Thoracic aorta (tissue), 2 donors: ENCODE measurements at regions not wholly inside any gene's neighbourhood (a gene's known extent, or its start where the extent isn't known, plus 50 kb on each side); places are given as distances from the start of the nearest gene placed in this dataset.

ENCODE experiments used
- ATAC-seq: fragments of 150-250 bp; one replicate; pipeline ENCODE4 v1.8.0; 2017; ENCODE audit warnings: low read depth; ENCODE audit not compliant: insufficient number of reproducible peaks, low FRiP score
- DNase-seq: peaks from one replicate; pipeline ENCODE4 v3.0.0-alpha.2; 2020; ENCODE audit warnings: low spot score
- H3K27ac ChIP-seq, 2 donors: fragments of 200-600 bp; sonication (generic); 1 replicate in 1 of 2; 2 replicates in 1 of 2; pipeline ENCODE4 v1.5.1; 2016; ENCODE audit warnings: mild to moderate bottlenecking in 2 of 2, moderate library complexity in 2 of 2
- H3K27me3 ChIP-seq: fragments of 200-600 bp; sonication (generic); replicated peaks from 2 replicates; pipeline ENCODE4 v1.6.0; 2016; ENCODE audit warnings: mild to moderate bottlenecking; ENCODE audit not compliant: insufficient read depth
- H3K36me3 ChIP-seq: fragments of 200-600 bp; sonication (generic); one replicate; pipeline ENCODE4 v1.5.1; 2016
- H3K4me1 ChIP-seq, 2 donors: fragments of 200-600 bp; sonication (generic); 1 replicate in 1 of 2; 2 replicates in 1 of 2; pipeline versions ENCODE4 v1.5.1 to v1.6.0; 2016; ENCODE audit warnings: low read depth in 2 of 2, mild to moderate bottlenecking in 1 of 2; ENCODE audit not compliant: control insufficient read depth in 1 of 2
- H3K4me3 ChIP-seq: fragments of 200-600 bp; sonication (generic); 2 replicates; pipeline ENCODE4 v1.5.1; 2016; ENCODE audit warnings: mild to moderate bottlenecking
- H3K9me3 ChIP-seq: fragments of 200-600 bp; sonication (generic); 2 replicates; pipeline ENCODE4 v1.5.1; 2016
- TF ChIP-seq, protein P1 (sequence below): fragments of 200-600 bp; sonication (generic); IDR thresholded peaks from one replicate; pipeline ENCODE4 v1.5.1; 2019; ENCODE audit warnings: antibody characterized with exemption

DNA sequence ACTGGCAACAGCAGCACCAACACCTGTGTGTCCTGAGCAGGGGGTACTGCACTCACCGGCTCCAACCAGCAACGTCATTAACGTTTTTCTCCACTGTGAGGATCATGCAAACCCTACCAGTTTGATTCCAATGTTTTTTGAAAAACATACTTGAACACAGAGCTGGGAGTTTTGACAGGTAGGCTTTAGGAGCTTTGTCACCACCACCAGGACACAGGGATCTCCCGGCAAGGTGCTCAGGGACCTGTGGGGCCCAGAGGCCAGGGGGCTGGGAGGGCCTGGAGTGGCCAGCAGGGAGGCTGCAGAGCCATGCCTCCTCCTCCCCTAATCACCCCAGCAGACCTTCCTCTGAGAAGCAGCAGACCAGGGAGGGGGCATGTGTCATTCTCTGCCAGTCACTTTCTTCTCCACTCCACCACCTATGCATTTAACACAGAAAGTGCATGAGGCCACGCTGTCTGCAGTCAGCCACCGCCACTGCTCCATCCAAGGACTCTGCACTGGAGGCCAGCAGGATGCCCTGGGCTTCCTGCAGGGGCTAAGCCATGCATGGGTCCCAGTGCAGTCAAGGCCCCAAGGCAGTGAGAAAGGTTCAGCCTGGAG, 768.2 kb downstream of the KCNJ18 start:
- no peak overlapping the region for H3K27ac ChIP-seq
- H3K27me3 ChIP-seq = no peaks in the 10 kb centered on the region
- no peak for DNase-seq
- H3K9me3 ChIP-seq = no peaks in the 10 kb centered on the region
- no peaks in the 10 kb centered on the region for H3K36me3 ChIP-seq
- no peak for ATAC-seq
- TF ChIP-seq, protein P1, sequence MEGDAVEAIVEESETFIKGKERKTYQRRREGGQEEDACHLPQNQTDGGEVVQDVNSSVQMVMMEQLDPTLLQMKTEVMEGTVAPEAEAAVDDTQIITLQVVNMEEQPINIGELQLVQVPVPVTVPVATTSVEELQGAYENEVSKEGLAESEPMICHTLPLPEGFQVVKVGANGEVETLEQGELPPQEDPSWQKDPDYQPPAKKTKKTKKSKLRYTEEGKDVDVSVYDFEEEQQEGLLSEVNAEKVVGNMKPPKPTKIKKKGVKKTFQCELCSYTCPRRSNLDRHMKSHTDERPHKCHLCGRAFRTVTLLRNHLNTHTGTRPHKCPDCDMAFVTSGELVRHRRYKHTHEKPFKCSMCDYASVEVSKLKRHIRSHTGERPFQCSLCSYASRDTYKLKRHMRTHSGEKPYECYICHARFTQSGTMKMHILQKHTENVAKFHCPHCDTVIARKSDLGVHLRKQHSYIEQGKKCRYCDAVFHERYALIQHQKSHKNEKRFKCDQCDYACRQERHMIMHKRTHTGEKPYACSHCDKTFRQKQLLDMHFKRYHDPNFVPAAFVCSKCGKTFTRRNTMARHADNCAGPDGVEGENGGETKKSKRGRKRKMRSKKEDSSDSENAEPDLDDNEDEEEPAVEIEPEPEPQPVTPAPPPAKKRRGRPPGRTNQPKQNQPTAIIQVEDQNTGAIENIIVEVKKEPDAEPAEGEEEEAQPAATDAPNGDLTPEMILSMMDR = no peak
- no peak overlapping the region for H3K4me3 ChIP-seq
- no peaks in the 10 kb centered on the region for H3K4me1 ChIP-seq

DNA sequence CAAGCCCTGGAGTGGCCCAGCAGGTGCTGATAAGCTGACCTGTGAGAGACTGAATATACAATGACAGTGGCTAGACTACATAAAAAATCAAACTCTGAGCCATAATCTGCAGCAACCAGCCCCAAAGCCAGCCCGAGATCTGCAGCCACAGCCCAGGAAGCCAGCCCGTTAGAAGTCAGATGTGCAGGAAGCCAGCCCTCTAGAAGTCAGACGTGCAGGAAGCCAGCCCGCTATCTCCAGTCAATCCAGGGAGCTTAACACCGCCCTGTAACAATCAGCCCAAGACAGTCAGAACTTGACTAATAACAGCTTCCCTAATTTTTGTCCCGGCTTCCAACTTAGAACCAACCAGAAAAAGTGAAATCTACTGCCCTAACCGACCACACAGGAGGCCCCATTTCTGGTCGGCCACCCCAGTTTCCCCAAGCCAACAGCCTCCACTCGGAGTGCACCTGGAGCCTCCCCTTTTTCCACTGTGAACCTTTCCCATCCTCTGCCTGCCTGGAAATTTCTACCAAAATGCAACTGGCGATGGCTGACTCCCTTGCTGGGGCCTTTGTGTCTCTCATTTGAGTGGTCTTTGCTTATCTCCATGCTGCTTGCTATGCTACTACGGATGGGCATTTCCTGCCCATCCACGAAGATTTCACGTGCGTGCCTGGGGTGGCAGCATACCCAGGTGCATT, 769.3 kb downstream of the KCNJ18 start:
- Histone ChIP-seq H3K36me3 (no peaks in the 10 kb centered on the region), H3K9me3 (no peaks in the 10 kb centered on the region), H3K27me3 (no peaks in the 10 kb centered on the region), H3K4me1 (no peaks in the 10 kb centered on the region), H3K27ac (no peak overlapping the region), H3K4me3 (no peak overlapping the region)
- DNase-seq = no peak
- ATAC-seq = no peak
- TF ChIP-seq, protein P1 = no peak

DNA sequence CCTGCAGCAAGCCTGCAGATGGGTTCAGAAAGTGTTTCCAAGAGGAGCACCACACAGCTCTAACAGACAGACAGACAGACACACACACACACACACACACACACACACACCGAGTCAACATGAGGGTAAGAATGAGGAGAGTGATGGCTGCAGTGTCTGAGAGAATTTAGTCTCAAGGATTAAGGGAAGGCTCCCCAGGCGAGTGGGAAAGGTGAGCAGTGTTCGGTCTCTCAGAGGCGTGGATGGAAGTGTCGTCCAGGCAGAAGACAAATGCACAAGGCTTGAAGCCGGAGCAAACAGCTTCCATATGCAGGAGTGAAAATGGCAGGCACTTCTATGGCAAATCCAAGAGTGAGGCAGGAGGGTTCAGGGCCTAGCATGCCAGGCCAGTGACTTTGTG, 770.1 kb downstream of the KCNJ18 start:
- no peak overlapping the region for H3K27ac ChIP-seq
- no peak for ATAC-seq
- no peaks in the 10 kb centered on the region for H3K9me3 ChIP-seq
- TF ChIP-seq, protein P1 = no peak
- no peak for DNase-seq
- no peaks in the 10 kb centered on the region for H3K27me3 ChIP-seq
- no peak overlapping the region for H3K4me3 ChIP-seq
- no peaks in the 10 kb centered on the region for H3K4me1 ChIP-seq
- H3K36me3 ChIP-seq = no peaks in the 10 kb centered on the region

DNA sequence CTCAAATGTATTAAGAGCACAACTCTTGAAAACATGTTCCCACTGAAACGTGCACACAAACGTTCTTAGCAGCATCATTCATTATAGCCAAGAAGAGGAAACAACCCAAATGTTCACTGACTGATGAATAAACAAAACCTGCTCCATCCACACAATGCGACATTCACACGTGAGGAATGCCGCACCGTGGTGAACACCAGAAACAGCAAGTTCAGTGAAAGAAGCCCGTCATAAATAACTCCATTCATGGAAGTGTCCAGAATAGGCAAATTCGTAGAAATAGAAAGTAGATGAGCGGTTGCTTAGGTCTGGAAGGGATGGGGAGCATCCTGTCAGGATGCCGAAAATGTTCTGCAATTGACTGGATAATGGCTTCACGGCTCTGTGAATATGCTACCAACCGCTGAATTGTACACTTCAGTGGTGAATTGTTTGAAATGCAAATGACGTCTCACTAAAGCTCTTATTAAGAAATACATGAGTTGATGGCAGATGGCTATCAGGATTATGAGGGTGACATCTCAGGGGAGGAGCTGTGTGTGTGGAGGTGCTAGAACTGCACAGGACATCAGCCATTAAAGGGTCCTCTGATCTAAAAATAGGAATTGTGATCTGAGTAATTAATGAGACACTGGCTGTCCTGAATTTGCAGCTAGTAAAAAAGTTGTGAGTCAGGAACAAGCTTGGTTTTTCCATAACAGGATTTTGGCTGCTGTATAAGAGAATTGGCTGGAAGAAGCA, 771.0 kb downstream of the KCNJ18 start:
- TF ChIP-seq, protein P1 = no peak
- Histone ChIP-seq H3K36me3 (no peaks in the 10 kb centered on the region), H3K27ac (no peak overlapping the region), H3K4me3 (no peak overlapping the region), H3K27me3 (no peaks in the 10 kb centered on the region), H3K4me1 (no peaks in the 10 kb centered on the region), H3K9me3 (no peaks in the 10 kb centered on the region)
- DNase-seq (no peak), ATAC-seq (no peak)

DNA sequence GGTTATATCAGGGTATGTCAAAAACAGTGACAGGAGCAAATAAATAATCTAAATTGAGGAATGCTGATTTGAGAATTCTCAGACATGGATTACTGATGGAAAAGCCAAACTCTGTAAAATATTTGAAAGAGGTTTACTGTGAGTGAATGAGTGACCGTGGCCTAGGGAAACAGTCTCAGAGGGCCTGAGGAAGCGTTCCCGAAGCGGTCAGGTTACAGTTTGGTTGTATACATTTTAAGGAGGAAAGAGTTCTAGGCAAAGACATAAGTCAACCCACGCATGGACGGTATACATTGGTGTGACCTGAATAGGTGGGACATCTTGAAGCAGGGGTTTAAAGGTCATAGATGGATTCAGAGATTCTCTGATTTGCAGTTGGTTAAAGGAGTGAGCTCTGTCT, 771.7 kb downstream of the KCNJ18 start:
- no peaks in the 10 kb centered on the region for H3K9me3 ChIP-seq
- H3K4me1 ChIP-seq = no peaks in the 10 kb centered on the region
- H3K36me3 ChIP-seq = no peaks in the 10 kb centered on the region
- no peak overlapping the region for H3K27ac ChIP-seq
- no peak overlapping the region for H3K4me3 ChIP-seq
- no peaks in the 10 kb centered on the region for H3K27me3 ChIP-seq
- TF ChIP-seq, protein P1 = no peak
- no peak for DNase-seq
- ATAC-seq = no peak
